Endothelial cell of umbilical vein (primary cell): ENCODE measurements at regions not wholly inside any gene's neighbourhood (a gene's known extent, or its start where the extent isn't known, plus 50 kb on each side); places are given as distances from the start of the nearest gene placed in this dataset.

Experiments
- BruUV-seq: library from RNA; stranded (reverse); fragments of 400-500 nt; replicated peaks from 2 replicates; lab custom pipeline; 2021; lab: Mats Ljungman, UMichigan
- CTCF ChIA-PET: fragments of 300-600, 350-600 bp; sonication (Branson Sonifier 250); formaldehyde crosslinking; loops from one replicate; lab custom pipeline; 2021; ENCODE audit warnings: antibody characterized with exemption, inconsistent platforms; lab: Charles Lee
- POLR2A ChIA-PET: fragments of 300-600, 350-600 bp; sonication (Branson Sonifier 250); formaldehyde crosslinking; loops from one replicate; lab custom pipeline; 2021; ENCODE audit warnings: antibody characterized with exemption, inconsistent platforms; lab: Charles Lee
- DNase-seq: peaks from one replicate; pipeline ENCODE4 v3.0.0-alpha.2; 2011; ENCODE audit warnings: low read depth, low spot score
- FAIRE-seq: peaks from 2 replicates; lab custom pipeline; 2011; peaks lifted over from hg19 to GRCh38; lab: Jason Lieb, UNC
- H2AFZ ChIP-seq: 2 replicates; pipeline ENCODE4 v1.6.0; 2012; ENCODE audit warnings: low read depth, low read length, control low read depth, inconsistent platforms
- H3K27ac ChIP-seq: 2 replicates; pipeline ENCODE4 v1.5.1; 2011; ENCODE audit warnings: low read depth, mild to moderate bottlenecking, control low read depth, low read length, moderate library complexity; ENCODE audit not compliant: insufficient read depth
- H3K27me3 ChIP-seq, 2 experiments: 2 replicates each; pipeline versions ENCODE4 v1.6.0 to v1.6.1; 2011; ENCODE audit warnings: low read length in 2 of 2, mixed read lengths in 1 of 2; ENCODE audit not compliant: control insufficient read depth in 2 of 2, insufficient read depth in 2 of 2
- H3K36me3 ChIP-seq, 2 experiments: 2 replicates in 1 of 2; 3 replicates in 1 of 2; pipeline ENCODE4 v1.5.1; 2011; ENCODE audit warnings: low read length in 2 of 2, mild to moderate bottlenecking in 1 of 2, moderate library complexity in 1 of 2; ENCODE audit not compliant: control insufficient read depth in 2 of 2, insufficient read depth in 2 of 2; ENCODE audit errors: extremely low read depth in 1 of 2
- H3K4me1 ChIP-seq: 3 replicates; pipeline ENCODE4 v1.5.1; 2011; ENCODE audit warnings: mild to moderate bottlenecking, low read length; ENCODE audit not compliant: control insufficient read depth, insufficient read depth; ENCODE audit errors: extremely low read depth
- H3K4me2 ChIP-seq: 2 replicates; pipeline ENCODE4 v1.6.1; 2011; ENCODE audit warnings: low read length, control low read depth, mixed read lengths; ENCODE audit not compliant: insufficient read depth
- H3K4me3 ChIP-seq, 3 experiments: fragments of 200-600 bp in 1 of 3; sonication (generic), shearing (Covaris generic) in 1 of 3; replicated peaks in 1 of 3; 2 replicates each; pipeline ENCODE4 v1.5.1; 2011 to 2016; ENCODE audit warnings: control low read depth in 3 of 3, low read length in 3 of 3, mild to moderate bottlenecking in 2 of 3, inconsistent platforms in 1 of 3, low read depth in 1 of 3, moderate library complexity in 1 of 3; ENCODE audit not compliant: insufficient read depth in 1 of 3
- H3K79me2 ChIP-seq: 2 replicates; pipeline ENCODE4 v1.6.0; 2012; ENCODE audit warnings: low read length, inconsistent platforms; ENCODE audit not compliant: control insufficient read depth, insufficient read depth
- H3K9ac ChIP-seq: replicated peaks from 2 replicates; pipeline ENCODE3; 2011; ENCODE audit warnings: low read length, control low read depth; ENCODE audit not compliant: insufficient read depth; ENCODE audit errors: extremely low read depth
- H3K9me1 ChIP-seq: replicated peaks from 3 replicates; pipeline ENCODE4 v1.6.0; 2011; ENCODE audit warnings: mild to moderate bottlenecking, low read length; ENCODE audit not compliant: control insufficient read depth, insufficient read depth; ENCODE audit errors: extremely low read depth
- H3K9me3 ChIP-seq: replicated peaks from 2 replicates; pipeline ENCODE4 v1.5.1; 2012; ENCODE audit warnings: low read length, inconsistent platforms; ENCODE audit not compliant: control insufficient read depth, insufficient read depth
- H4K20me1 ChIP-seq: replicated peaks from 2 replicates; pipeline ENCODE3; 2011; ENCODE audit warnings: mild to moderate bottlenecking, low read length; ENCODE audit not compliant: control insufficient read depth, insufficient read depth; ENCODE audit errors: extremely low read depth
- CTCF ChIP-seq, 2 donors: IDR thresholded peaks; 1 replicate in 1 of 2; 2 replicates in 1 of 2; pipeline ENCODE4 v1.5.1; 2011; ENCODE audit warnings: low read length in 2 of 2, mild to moderate bottlenecking in 2 of 2, moderate library complexity in 2 of 2, control low read depth in 1 of 2, inconsistent platforms in 1 of 2, low read depth in 1 of 2; ENCODE audit not compliant: insufficient read depth in 1 of 2; ENCODE audit errors: extremely low read depth in 1 of 2
- EZH2 ChIP-seq: IDR thresholded peaks from 2 replicates; pipeline ENCODE4 v1.6.1; 2012; ENCODE audit warnings: borderline replicate concordance, low read depth, mild to moderate bottlenecking, moderate library complexity, low read length, inconsistent platforms; ENCODE audit not compliant: severe bottlenecking
- FOS ChIP-seq: IDR thresholded peaks from 2 replicates; pipeline ENCODE4 v1.6.1; 2011; ENCODE audit warnings: mild to moderate bottlenecking, low read length, moderate library complexity, borderline replicate concordance; ENCODE audit not compliant: insufficient read depth
- GATA2 ChIP-seq: IDR thresholded peaks from 2 replicates; pipeline ENCODE4 v1.7.0; 2011; ENCODE audit warnings: low read depth, mild to moderate bottlenecking, moderate library complexity, mixed read lengths, low read length; ENCODE audit not compliant: insufficient read length, insufficient read depth
- JUN ChIP-seq: IDR thresholded peaks from 2 replicates; pipeline ENCODE4 v1.6.1; 2011; ENCODE audit warnings: borderline replicate concordance, low read depth; ENCODE audit not compliant: insufficient read length, insufficient read depth
- MYC ChIP-seq: IDR thresholded peaks from one replicate; pipeline ENCODE4 v1.6.1; 2011; ENCODE audit warnings: mild to moderate bottlenecking, low read depth, low read length
- POLR2A ChIP-seq: IDR thresholded peaks from 2 replicates; pipeline ENCODE4 v1.6.1; 2012; ENCODE audit warnings: low read depth, mild to moderate bottlenecking, control low read depth, low read length
- POLR2AphosphoS5 ChIP-seq: IDR thresholded peaks from 2 replicates; pipeline ENCODE4 v1.6.1; 2012; ENCODE audit warnings: low read depth, mild to moderate bottlenecking, control low read depth, low read length, moderate library complexity; ENCODE audit not compliant: insufficient read depth
- dilution Hi-C: fragments of 300-500 bp; cut with MboI; formaldehyde crosslinking; loops from one replicate; pipeline ENCODE4 v1.15.0; 2019; ENCODE audit warnings: low sequenced_read_pairs; ENCODE audit not compliant: extremely low pct_ligation_motif_present
- intact Hi-C: fragments of 100-400 bp; cut with micrococcal nuclease; formaldehyde crosslinking; loops from one replicate; pipeline ENCODE4 v1.10.0; 2022
- TF ChIP-seq, protein P1 (sequence below): IDR thresholded peaks from 2 replicates; pipeline ENCODE4 v1.6.1; 2011; ENCODE audit not compliant: insufficient read depth, insufficient read length

DNA sequence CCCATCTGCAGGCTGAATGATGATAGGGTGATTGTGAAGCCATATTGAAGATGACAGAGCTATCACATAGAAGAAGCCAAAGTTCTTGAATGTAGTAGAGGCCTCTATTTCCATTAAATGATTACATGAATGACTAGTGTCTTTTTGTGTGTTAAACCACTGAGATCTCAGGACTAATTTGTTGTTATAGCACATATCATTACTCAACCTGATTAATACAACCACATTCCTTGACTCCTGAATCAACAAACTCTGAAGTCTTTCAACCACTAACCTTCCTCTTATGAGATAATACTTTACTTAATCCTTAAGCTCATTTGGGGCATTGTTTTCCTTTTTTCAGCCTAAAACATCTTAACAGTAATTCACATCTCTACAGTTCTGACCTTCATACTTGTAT, 564.5 kb upstream of the ADAMTS9 start:
- no peak overlapping the region for H3K27ac ChIP-seq
- POLR2A ChIA-PET: no interaction called here
- no peak overlapping the region for H3K4me2 ChIP-seq
- no peak for DNase-seq
- no peak overlapping the region for H3K9ac ChIP-seq
- no peak overlapping the region for H3K4me3 ChIP-seq
- no peak for FAIRE-seq
- TF ChIP-seq POLR2AphosphoS5 (no peak), GATA2 (no peak), CTCF (IDR thresholded peaks at IDR 0.05; ENCODE audit: extremely low read depth in 1 of 2, insufficient read depth in 1 of 2, low read depth in 1 of 2, low read length in 2 of 2) (no peak), EZH2 (no peak), POLR2A (no peak), MYC (no peak), JUN (no peak), FOS (no peak)
- TF ChIP-seq, protein P1, sequence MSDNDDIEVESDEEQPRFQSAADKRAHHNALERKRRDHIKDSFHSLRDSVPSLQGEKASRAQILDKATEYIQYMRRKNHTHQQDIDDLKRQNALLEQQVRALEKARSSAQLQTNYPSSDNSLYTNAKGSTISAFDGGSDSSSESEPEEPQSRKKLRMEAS: no peak
- H3K9me1 ChIP-seq: no peaks in the 10 kb centered on the region
- H3K79me2 ChIP-seq: no peaks in the 10 kb centered on the region
- no TSS peak for BruUV-seq
- H3K9me3 ChIP-seq: no peaks in the 10 kb centered on the region
- intact Hi-C loops (no loop called here), dilution Hi-C loops (no loop called here)
- H4K20me1 ChIP-seq: no peaks in the 10 kb centered on the region
- CTCF ChIA-PET: no interaction called here
- no peaks in the 10 kb centered on the region for H3K36me3 ChIP-seq
- no peak overlapping the region for H2AFZ ChIP-seq
- no peaks in the 10 kb centered on the region for H3K4me1 ChIP-seq
- no peaks in the 10 kb centered on the region for H3K27me3 ChIP-seq
